GM12875 (cell line): ENCODE measurements at regions not wholly inside any gene's neighbourhood (a gene's known extent, or its start where the extent isn't known, plus 50 kb on each side); places are given as distances from the start of the nearest gene placed in this dataset.

ENCODE experiments used
- H3K4me3 ChIP-seq: one replicate; pipeline ENCODE4 v1.5.1; 2011; ENCODE audit warnings: low read depth, low read length, control low read depth
- CTCF ChIP-seq: IDR thresholded peaks from 2 replicates; pipeline ENCODE4 v1.5.1; 2011; ENCODE audit warnings: low read depth, mild to moderate bottlenecking, control low read depth, inconsistent platforms, low read length, moderate library complexity, borderline replicate concordance; ENCODE audit not compliant: insufficient read depth

DNA sequence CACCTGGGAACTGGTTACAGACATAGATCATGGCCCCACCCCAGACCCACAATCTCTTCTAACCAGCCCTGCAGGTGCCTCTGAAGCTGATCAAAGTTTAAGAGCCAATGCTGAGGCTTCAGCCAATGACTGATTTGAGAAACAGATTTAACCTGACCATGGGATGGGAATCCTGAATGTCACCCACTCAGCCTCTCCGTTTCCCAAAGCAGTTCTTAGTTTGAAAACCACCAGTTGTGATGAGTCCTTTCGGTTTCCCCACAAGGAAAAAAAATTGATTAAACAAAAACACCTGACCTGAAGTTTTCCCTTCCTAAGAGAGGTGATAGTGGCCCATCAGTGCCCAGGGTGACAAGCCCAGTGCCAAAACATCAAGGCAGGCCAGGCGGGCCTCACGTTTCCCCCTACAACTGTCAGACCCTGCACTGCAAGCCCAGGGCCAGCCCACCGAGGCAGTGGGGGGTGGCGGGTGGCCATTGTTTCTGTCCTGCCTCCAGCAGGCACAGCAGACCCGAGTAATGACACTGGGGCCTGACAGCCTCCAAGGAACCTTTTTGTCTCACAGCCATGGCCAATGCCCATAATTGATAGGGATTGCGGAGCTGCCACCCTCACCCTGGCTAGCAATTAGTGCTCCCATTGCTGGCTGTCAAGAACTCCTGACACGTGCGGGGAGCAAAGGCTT is 75.4 kb upstream of the ZMIZ1 start:
- TF ChIP-seq CTCF, result no peak
- H3K4me3 ChIP-seq, result no peak overlapping the region

GRCh38 chr10:78995987-78996791 is 72.6 kb upstream of the ZMIZ1 start:
- H3K4me3 ChIP-seq, result no peak overlapping the region
- no peak for TF ChIP-seq CTCF

DNA sequence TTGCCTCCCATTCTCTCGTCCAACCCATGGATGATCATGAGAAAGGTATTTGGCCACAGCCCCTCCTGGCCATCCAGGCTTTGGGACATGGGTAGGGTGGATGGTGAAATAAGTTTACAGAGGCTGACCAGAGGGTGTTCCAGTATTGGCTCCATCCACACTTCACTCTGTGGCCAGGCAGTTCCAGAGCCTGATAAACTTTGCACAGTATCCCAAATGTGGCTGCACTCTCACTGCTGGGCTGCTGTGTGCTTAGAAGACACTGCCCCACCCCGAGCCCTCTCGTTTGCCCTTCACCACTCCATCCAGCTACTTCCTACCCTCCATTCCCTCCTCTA is 72.0 kb upstream of the ZMIZ1 start:
- TF ChIP-seq CTCF, result no peak
- no peak overlapping the region for H3K4me3 ChIP-seq

DNA sequence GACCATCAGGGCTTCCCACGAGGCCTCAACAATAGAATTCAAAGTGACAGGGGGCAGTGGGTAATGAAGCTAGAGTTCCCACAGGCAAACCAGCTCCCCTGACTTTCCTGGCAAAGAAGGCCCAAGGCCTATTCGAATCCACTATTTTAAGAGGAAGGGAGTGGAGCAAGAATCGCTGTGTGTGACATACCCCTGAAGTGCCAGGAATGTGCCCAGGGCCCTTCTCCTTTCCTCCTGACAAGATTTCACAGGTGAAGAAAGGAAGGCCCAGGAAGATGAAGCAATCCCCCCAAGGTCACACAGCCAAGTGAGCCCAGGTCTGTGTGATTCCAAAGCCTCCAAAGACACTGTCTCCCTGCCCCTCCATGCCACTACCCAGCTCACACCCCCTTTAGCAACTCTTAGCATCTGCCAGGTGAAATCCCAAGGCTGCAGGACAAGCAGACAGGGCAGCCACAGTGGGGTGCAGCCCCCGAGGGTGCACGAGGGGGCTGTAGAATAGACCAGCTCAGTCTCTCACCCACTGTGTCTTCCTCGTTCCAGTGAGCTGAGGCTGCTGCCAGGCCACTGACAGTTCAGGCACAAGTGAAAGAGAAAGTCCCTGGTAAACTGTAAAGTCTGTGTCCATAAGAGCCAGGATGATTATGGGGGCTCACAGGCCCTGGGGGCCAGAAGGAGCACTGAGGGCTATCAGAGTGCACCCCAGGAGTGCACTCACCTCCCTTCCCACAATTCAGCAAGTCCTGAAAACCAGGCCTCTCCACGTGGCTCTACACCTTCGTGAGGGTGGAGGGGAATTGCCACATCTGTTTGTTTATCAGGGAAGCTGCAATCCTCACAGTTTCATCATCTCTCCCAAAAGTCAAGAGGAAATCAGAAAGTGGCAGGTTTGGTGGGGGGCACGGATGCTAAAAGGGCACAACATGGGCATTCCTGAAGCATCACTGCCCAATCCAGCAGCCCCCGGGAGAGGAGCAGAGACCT is 70.8 kb upstream of the ZMIZ1 start:
- no peak for TF ChIP-seq CTCF
- H3K4me3 ChIP-seq, result no peak overlapping the region

GRCh38 chr10:79001082-79001885 is 67.5 kb upstream of the ZMIZ1 start:
- TF ChIP-seq CTCF, result no peak
- H3K4me3 ChIP-seq, result no peak overlapping the region

DNA sequence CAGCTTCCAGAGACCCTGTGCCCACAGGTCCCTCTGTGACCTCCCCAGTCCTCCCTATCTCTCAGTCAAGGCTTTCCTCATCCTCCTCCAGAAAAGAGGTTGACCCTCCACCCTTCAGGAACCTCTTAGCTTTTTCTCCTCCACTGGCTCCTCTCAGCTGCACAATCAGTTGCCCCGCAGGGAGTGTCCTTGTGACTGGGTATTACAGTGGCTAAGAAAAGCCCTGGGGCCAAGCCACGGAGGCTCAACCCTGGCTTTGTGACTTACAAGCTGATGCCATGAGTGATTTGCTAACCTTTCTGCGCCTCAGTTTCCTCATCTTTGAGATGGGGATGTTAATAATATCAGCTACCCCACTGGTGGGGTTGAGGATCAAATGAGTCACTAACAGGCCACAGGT is 66.4 kb upstream of the ZMIZ1 start:
- no peak overlapping the region for H3K4me3 ChIP-seq
- no peak for TF ChIP-seq CTCF
